Small intestine (tissue), 7 donors: ENCODE measurements at regions not wholly inside any gene's neighbourhood (a gene's known extent, or its start where the extent isn't known, plus 50 kb on each side); places are given as distances from the start of the nearest gene placed in this dataset.

Experiments
- DNase-seq, 2 donors: peaks; one replicate each; pipeline versions ENCODE4 v3.0.0 to v3.0.0-alpha.2; 2013
- FAIRE-seq: peaks from 2 replicates; lab custom pipeline; 2012; peaks lifted over from hg19 to GRCh38; lab: Jason Lieb, UNC
- H3K27ac ChIP-seq, 3 donors: one replicate each; pipeline ENCODE4 v1.5.1; 2013; ENCODE audit warnings: low read length in 2 of 3, mild to moderate bottlenecking in 2 of 3, control low read depth in 1 of 3, inconsistent platforms in 1 of 3, low read depth in 1 of 3, moderate library complexity in 1 of 3
- H3K27me3 ChIP-seq, 3 donors: one replicate each; pipeline ENCODE4 v1.6.1; 2013; ENCODE audit warnings: low read length in 3 of 3, inconsistent platforms in 1 of 3; ENCODE audit not compliant: control insufficient read depth in 3 of 3, insufficient read depth in 3 of 3
- H3K36me3 ChIP-seq, 3 donors: one replicate each; pipeline ENCODE4 v1.6.1; 2013; ENCODE audit warnings: low read length in 3 of 3, inconsistent platforms in 1 of 3, low read depth in 1 of 3, mild to moderate bottlenecking in 1 of 3, moderate library complexity in 1 of 3; ENCODE audit not compliant: control insufficient read depth in 3 of 3, insufficient read depth in 2 of 3
- H3K4me1 ChIP-seq, 3 donors: one replicate each; pipeline ENCODE4 v1.6.1; 2013; ENCODE audit warnings: low read length in 2 of 3, inconsistent platforms in 1 of 3, low read depth in 1 of 3, mild to moderate bottlenecking in 1 of 3, moderate library complexity in 1 of 3; ENCODE audit not compliant: control insufficient read depth in 3 of 3, insufficient read depth in 2 of 3
- H3K4me3 ChIP-seq, 3 donors: one replicate each; pipeline ENCODE4 v1.5.1; 2013; ENCODE audit warnings: low read length in 3 of 3, control low read depth in 1 of 3, inconsistent platforms in 1 of 3, low read depth in 1 of 3, mild to moderate bottlenecking in 1 of 3, moderate library complexity in 1 of 3
- H3K9me3 ChIP-seq, 2 donors: one replicate each; pipeline ENCODE4 v1.6.1; 2013; ENCODE audit warnings: low read depth in 1 of 2, low read length in 1 of 2; ENCODE audit not compliant: control insufficient read depth in 2 of 2, insufficient read depth in 1 of 2
- WGBS, 3 donors: extraction: QIAGEN DNeasy Blood & Tissue Kit; methylation state at CpG; one replicate each; pipeline ENCODE4 v1.1.7; 2013; 5-methylcytosine and 5-hydroxymethylcytosine counted together
- donor health status: healthy with polysubstance abuse.
- donor health status: control.
- donor health status: control.
- donor health status: Bipolar disorder and iron deficiency.
- donor health status: healthy.

DNA sequence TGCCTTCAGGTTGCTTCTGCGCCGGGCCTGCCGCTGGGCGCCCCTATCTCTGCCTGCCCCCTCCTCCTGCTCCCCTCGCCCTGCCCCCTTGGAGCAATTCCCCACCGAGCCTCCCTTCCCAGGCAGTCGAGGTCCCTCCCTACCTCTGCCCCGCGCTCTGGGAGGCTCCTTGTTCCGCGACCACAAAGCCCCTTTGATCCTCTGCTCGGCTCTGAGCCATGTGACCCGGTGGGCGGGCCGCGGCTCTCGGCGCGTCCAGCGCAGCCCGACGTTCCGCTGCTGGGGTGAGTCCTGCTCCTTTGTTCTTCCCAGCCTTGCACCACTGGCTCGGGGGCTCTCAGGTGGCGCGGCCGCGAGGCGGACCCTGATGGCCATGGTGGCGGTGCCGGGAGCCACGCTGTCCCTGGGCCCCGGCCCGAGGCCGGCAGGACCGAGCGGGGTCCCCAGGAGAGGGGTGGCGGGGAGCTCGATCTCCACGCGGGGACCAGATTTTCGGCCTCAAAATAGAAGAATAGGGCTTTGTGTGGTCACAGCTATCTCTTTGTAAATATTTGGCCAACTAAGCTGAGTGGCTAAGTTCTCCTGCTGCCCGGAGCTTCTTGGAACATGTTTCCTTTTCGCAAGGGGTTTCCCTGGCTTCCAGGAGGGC lies 310.6 kb downstream of the SEC14L1 start:
- FAIRE-seq = no peak
- Histone ChIP-seq H3K27me3 (no peaks in the 10 kb centered on the region), H3K4me3 (peak overlapping the region; percentile 56 to 82 (median 76)), H3K36me3 (peaks cover 0 to 52% (median 5%) of the 10 kb centered on the region in 3 donors), H3K4me1 (peaks cover 10 to 74% (median 16%) of the 10 kb centered on the region in 3 donors), H3K9me3 (no peaks in the 10 kb centered on the region), H3K27ac (peak overlapping the region; percentile 89 to 93 (median 89))
- 1% methylated on average over 42 to 44 of the region's 44 CpGs for WGBS, 3 donors
- DNase-seq = peak; percentile 77 to 92

DNA sequence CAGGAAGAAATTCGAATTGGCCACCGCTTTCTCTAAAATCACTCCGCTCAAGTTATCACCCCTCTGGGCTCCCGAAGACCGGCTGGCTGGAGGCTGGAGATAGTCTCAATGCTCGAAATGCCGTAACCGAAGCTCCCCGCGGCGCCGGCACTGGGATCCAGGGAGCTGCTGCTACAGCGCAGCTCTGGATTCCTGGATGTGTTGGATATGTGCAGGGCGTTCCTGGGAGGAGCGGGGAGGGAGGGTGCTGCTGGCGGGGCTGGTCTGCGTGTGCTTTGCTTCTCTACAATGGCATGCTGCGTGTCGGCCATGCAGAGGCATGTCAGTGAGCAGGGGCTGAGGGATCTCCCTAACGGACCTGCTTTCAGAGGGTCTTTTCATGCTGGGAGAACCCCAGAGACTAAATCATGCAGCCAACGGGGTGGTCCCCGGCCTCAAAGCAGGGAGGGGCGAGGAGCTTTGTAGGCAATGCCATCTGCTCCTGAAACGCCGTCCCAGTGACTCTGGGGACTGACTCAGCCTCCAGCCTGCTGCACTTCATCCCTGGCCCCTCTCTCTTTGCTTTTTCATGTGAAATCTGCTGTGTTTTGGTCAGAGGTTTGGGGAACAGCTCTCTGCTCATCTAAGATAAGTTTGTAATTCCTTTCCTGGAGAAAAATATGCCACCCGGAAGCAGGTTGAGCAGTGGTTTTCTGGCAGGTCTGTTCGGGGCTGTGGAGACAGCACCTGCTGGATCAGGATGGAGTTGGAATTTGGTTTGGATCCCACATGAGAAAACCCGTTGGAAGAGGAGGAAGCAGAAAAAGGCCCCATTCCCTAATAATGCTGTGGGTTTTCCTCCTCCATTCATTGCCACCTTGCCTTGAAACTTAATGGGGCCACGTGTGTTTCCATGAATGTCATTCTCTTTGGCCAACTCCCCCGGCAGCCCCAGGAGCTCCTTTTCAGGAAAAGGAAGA lies 311.4 kb downstream of the SEC14L1 start:
- Histone ChIP-seq H3K9me3 (no peaks in the 10 kb centered on the region), H3K4me1 (peaks cover 5 to 70% (median 16%) of the 10 kb centered on the region in 3 donors), H3K27me3 (no peaks in the 10 kb centered on the region), H3K27ac (peak overlapping the region; percentile 89 to 93 (median 89)), H3K36me3 (peaks cover 0 to 56% (median 5%) of the 10 kb centered on the region in 3 donors), H3K4me3 (peak overlapping the region; percentile 56 to 82 (median 76))
- DNase-seq = peak; percentile 86
- no peak for FAIRE-seq
- 2 to 6% (median 5%) methylated on average over 30 of the region's 30 CpGs for WGBS, 3 donors

DNA sequence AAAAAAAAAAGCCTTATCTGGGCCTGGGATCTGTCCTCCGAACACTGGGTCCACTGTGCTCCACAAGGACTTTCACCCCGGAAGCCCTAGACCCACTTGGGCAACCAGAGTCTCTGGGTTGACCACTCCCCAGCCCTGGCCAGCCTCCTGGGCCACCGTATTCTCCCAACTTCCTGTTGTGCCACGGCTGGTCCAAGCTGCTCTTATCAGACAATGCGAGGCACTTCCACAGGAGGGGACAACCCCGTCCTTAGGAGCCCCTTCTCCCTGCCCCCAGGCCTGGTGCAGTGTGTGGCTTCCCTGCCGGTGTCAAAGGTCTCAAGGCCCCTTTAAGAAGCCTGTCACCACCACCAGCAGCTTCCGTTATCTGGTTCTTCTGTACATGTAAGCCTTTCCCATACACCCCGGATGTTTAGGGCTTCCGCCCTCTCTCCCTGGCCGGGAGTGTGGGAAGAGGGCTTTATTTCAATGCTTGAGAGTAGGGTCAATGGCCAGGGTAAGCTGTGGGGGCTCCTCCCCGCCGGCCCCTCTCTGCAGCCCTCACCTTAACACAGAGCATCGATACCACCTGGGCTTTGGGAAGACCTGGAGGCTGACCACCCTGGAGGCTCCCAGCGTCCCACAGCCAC lies 313.0 kb downstream of the SEC14L1 start:
- no peaks in the 10 kb centered on the region for H3K9me3 ChIP-seq
- no peaks in the 10 kb centered on the region for H3K27me3 ChIP-seq
- DNase-seq = peak; percentile 85 to 96
- H3K4me3 ChIP-seq = peak overlapping the region; percentile 24 to 82 (median 46)
- FAIRE-seq = no peak
- H3K36me3 ChIP-seq = peaks cover 0 to 58% (median 0%) of the 10 kb centered on the region in 3 donors
- H3K4me1 ChIP-seq = peaks cover 8 to 76% (median 16%) of the 10 kb centered on the region in 3 donors
- WGBS, 3 donors = 21 to 36% (median 23%) methylated on average over 15 of the region's 15 CpGs
- H3K27ac ChIP-seq = peak overlapping the region; percentile 62 to 89 (median 76)

DNA sequence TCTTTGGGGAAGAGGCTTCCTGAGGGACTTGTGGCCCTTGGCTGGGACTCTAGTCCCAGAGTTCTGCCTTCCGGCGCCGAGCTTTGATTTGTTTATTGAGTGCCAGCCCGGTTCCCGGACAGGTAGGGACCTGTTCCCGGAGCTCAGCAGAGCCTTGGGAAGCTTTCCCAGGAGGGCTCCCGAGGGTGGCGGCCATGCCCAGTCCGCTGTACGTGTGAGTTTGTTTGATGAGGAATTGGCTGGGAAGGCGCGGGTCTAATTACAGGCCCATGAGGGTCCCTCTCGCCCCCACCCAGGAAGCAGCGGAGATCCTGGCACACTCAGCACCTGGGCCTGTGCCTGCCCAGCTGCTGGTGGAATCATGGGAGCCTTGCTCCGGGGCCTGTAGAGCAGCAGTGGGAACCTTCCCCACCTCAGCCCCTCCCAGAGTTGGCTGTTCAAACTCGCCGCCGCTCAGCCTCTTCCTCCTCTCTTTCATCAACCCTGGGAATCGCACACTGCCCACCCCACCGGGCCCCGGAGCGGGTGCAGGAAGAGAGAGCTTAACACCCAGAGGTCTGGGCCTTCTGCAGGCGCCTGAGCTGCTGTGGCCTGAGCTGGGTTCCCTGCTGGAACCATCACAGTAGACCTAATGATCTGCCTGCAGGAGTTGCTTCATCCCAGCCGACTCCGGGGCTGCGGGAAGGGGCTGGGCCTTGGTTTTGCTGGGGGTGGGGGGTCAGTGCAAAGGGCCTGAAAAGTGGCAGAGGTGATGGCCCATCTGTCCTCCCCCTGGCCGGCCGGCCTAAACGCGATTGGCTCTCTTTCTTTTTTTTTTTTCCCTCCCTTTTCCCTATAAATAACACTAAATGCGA lies 313.7 kb downstream of the SEC14L1 start:
- Histone ChIP-seq H3K36me3 (peaks cover 0 to 60% (median 0%) of the 10 kb centered on the region in 3 donors), H3K9me3 (peaks cover 0 to 3% of the 10 kb centered on the region in 2 donors), H3K27me3 (no peaks in the 10 kb centered on the region), H3K4me3 (peak overlapping the region; percentile 24 to 82 (median 46)), H3K27ac (peak overlapping the region; percentile 62 to 94 (median 76)), H3K4me1 (peaks cover 8 to 78% (median 12%) of the 10 kb centered on the region in 3 donors)
- DNase-seq = no peak
- WGBS, 3 donors = 40 to 61% (median 53%) methylated on average over 31 of the region's 31 CpGs
- FAIRE-seq = no peak

DNA sequence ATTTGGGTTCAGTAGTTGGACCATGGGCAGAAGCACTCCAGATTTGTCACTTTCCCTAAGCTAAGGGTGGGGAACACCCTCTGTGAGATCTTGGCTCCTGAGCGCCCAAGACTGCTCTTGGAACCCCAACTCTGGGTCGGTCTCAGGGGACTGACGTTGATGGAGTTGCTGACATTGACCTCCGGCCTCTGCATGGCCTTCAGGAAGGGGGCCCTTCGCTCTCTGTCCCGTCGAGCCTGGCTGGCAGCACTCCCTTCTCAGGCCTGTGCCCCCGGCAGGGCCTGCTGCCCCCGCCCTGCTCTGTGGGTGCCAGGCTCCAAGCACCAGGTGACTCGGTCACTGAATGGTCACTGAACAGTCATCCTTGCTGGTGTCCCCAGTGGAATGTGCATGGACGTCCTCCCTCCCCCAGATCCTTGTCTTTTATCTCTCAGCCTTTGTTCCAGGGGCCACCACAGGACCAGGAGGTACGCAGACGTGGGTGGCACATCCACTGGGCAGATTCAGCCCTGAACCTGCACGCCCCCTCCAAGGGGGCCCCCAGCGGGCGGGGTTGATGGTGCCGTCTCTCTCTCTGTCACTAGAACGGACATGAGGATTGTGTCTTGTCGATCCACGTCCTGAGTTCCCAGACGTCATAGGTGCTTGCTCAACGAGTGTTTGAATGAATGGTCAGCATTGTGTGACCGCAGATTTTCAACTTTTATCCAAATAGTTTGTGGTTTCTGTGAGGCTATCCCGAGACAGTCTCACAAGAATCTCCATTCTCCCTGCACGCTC lies 314.5 kb downstream of the SEC14L1 start:
- H3K36me3 ChIP-seq = peaks cover 0 to 63% (median 0%) of the 10 kb centered on the region in 3 donors
- WGBS, 3 donors = 58 to 80% (median 69%) methylated on average over 25 of the region's 25 CpGs
- peaks cover 0 to 6% of the 10 kb centered on the region in 2 donors for H3K9me3 ChIP-seq
- H3K4me1 ChIP-seq = peaks cover 12 to 77% (median 13%) of the 10 kb centered on the region in 3 donors
- H3K4me3 ChIP-seq = peak overlapping the region in 2 of 3 donors; percentile 46 to 82
- peak overlapping the region in 2 of 3 donors; percentile 34 to 94 for H3K27ac ChIP-seq
- no peaks in the 10 kb centered on the region for H3K27me3 ChIP-seq
- FAIRE-seq = no peak
- no peak for DNase-seq

DNA sequence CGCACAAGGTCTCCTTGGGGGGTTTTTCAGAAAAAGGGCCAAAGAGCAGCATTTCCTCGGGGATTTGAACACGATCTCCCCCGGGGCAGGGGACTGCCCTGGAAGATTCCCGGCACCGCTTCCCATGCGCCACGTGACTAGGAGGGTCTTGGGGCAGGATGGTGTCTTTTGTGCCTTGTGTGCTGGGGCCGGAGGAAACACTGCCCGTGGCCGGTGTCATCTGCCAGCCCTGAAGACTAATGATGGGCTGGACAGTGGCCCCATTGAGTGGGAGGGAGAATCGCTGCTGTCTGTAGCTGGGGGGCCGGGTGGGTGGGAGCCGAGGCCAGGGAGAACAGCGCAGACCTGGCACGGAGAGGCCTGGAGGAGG lies 315.1 kb downstream of the SEC14L1 start:
- 78 to 87% (median 81%) methylated on average over 16 of the region's 16 CpGs for WGBS, 3 donors
- H3K27ac ChIP-seq = peak overlapping the region in 1 of 3 donors; percentile 94

More for the DNA sequence above, 315.1 kb downstream of the SEC14L1 start:
- no peak for DNase-seq
- Histone ChIP-seq H3K36me3 (peaks cover 0 to 65% (median 0%) of the 10 kb centered on the region in 3 donors), H3K9me3 (peaks cover 0 to 6% of the 10 kb centered on the region in 2 donors), H3K4me1 (peaks cover 16 to 77% (median 17%) of the 10 kb centered on the region in 3 donors), H3K27me3 (no peaks in the 10 kb centered on the region), H3K4me3 (peak overlapping the region in 1 of 3 donors; percentile 82)
- FAIRE-seq = no peak
